Sigmoid colon (tissue), 4 donors: ENCODE measurements at regions not wholly inside any gene's neighbourhood (a gene's known extent, or its start where the extent isn't known, plus 50 kb on each side); places are given as distances from the start of the nearest gene placed in this dataset.

Experiments
- POLR2AphosphoS5 ChIP-seq, 4 donors: sonication (generic); formaldehyde crosslinking; IDR thresholded peaks; one replicate each; pipeline ENCODE4 v1.6.1; 2017; ENCODE audit warnings: antibody characterized with exemption in 4 of 4
- TF ChIP-seq, protein P1 (sequence below), 4 experiments: fragments of 450-650 bp in 3 of 4; fragments of 200-600 bp in 1 of 4; IDR thresholded peaks; one replicate each; pipeline ENCODE4 v1.5.1; 2016 to 2019; ENCODE audit warnings: antibody characterized with exemption in 4 of 4, mild to moderate bottlenecking in 3 of 4, moderate library complexity in 2 of 4

- TF ChIP-seq, protein P1, sequence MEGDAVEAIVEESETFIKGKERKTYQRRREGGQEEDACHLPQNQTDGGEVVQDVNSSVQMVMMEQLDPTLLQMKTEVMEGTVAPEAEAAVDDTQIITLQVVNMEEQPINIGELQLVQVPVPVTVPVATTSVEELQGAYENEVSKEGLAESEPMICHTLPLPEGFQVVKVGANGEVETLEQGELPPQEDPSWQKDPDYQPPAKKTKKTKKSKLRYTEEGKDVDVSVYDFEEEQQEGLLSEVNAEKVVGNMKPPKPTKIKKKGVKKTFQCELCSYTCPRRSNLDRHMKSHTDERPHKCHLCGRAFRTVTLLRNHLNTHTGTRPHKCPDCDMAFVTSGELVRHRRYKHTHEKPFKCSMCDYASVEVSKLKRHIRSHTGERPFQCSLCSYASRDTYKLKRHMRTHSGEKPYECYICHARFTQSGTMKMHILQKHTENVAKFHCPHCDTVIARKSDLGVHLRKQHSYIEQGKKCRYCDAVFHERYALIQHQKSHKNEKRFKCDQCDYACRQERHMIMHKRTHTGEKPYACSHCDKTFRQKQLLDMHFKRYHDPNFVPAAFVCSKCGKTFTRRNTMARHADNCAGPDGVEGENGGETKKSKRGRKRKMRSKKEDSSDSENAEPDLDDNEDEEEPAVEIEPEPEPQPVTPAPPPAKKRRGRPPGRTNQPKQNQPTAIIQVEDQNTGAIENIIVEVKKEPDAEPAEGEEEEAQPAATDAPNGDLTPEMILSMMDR (IDR thresholded peaks at IDR 0.05), result no peak
- TF ChIP-seq POLR2AphosphoS5 (IDR thresholded peaks at IDR 0.05), result no peak
Measured at GRCh38 chr1:88009916-88010315, 674.2 kb upstream of the PKN2 start.
